ENCODE measurements at regions not wholly inside any gene's neighbourhood (a gene's known extent, or its start where the extent isn't known, plus 50 kb on each side); places are given as distances from the start of the nearest gene placed in this dataset.

DNA sequence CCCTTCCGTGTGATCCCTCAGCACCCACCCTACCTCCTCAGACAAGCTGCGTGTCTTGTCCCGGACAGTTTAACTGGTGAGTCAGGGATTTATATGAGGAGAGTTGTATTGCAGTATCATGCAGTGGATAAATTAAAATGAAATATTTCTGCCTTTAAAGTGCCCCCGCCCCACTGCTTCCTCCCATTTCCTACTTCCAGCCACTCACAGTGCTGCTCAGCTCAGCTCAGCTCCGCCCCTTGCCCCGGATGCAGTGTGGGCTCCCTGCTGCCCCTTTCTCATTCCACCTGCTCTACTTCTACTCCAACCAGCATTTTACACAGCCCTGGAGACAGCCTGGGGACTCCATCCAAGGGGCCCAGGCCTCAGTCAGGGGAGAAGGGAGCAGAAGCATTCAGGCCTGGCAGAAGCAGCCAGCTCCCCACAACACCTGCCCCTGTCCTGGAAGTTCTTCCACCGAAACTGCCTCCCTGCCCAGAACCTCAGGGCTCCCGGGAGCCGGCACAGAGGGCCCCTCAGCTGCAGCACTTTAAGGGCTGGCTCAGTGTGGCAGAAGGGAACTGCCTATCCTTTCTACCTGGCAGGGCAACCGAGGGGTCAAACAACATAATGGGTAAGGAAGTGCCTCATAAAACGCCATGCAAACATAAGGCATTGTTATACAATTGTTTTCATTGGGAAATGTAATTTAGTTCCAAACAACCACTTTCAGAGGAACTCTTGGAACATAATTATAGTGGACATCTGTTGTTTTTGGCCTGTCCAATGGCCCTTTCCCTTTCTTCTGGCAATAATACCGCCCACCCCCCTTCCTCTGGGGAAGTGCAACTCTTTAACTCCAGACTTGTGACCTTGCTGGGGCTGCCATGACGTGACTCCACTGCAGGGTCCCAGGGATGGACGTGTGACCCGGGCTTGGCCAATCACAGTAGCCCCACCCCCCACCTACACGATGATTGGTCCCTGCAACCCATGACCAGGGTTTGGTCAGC is 102.3 kb downstream of the LIPG start:
- TF ChIP-seq EZH2 (IDR thresholded peaks at IDR 0.05; ENCODE audit: borderline replicate concordance, low read depth, low read length, severe bottlenecking) (no peak), MYC (IDR thresholded peaks at IDR 0.05; ENCODE audit: low read depth, low read length) (no peak)
